ENCODE measurements at regions not wholly inside any gene's neighbourhood (a gene's known extent, or its start where the extent isn't known, plus 50 kb on each side); places are given as distances from the start of the nearest gene placed in this dataset.

- TF ChIP-seq CTCF (IDR thresholded peaks at IDR 0.05 in 4 of 5, conservative IDR thresholded peaks at IDR 0.05 in 1 of 5) (no peak), POLR2A (IDR thresholded peaks at IDR 0.05) (no peak)
Measured at GRCh38 chr5:168041583-168041982, 249.9 kb upstream of the WWC1 start.

All from gastrocnemius medialis (tissue), 4 donors.